ENCODE measurements at regions not wholly inside any gene's neighbourhood (a gene's known extent, or its start where the extent isn't known, plus 50 kb on each side); places are given as distances from the start of the nearest gene placed in this dataset.
"Not testable (repeated sequence)": the region's sequence is repeated elsewhere in the genome, so short reads cannot be mapped to it uniquely, and the experiment has no call there.

- not testable (repeated sequence) for TF ChIP-seq YY1 (IDR thresholded peaks at IDR 0.05; ENCODE audit: insufficient read depth, insufficient read length); ZNF274 (IDR thresholded peaks at IDR 0.05; ENCODE audit: low read depth, low read length); SUZ12 (IDR thresholded peaks at IDR 0.05; ENCODE audit: extremely low read depth, insufficient read depth, insufficient read length)
Observed at GRCh38 chr3:125681906-125682305, 86.6 kb upstream of the OSBPL11 start.
